Osteoblast (primary cell): ENCODE measurements at regions not wholly inside any gene's neighbourhood (a gene's known extent, or its start where the extent isn't known, plus 50 kb on each side); places are given as distances from the start of the nearest gene placed in this dataset.

Experiments used
- DNase-seq: peaks from one replicate; pipeline ENCODE4 v3.0.0; 2011; ENCODE audit warnings: low spot score, mixed read lengths; ENCODE audit not compliant: insufficient read length; ENCODE audit errors: missing footprints
- H2AFZ ChIP-seq: 2 replicates; pipeline ENCODE4 v1.6.0; 2011; ENCODE audit warnings: mild to moderate bottlenecking, low read length
- H3K27ac ChIP-seq: 2 replicates; pipeline ENCODE4 v1.5.1; 2011; ENCODE audit warnings: mild to moderate bottlenecking, low read depth, low read length, moderate library complexity
- H3K27me3 ChIP-seq: 2 replicates; pipeline ENCODE4 v1.6.0; 2012; ENCODE audit warnings: mild to moderate bottlenecking, control low read depth, inconsistent platforms, low read length, moderate library complexity; ENCODE audit not compliant: insufficient read depth
- H3K36me3 ChIP-seq: 2 replicates; pipeline ENCODE4 v1.5.1; 2011; ENCODE audit warnings: mild to moderate bottlenecking, low read length, control low read depth, moderate library complexity; ENCODE audit not compliant: insufficient read depth
- H3K4me1 ChIP-seq: 2 replicates; pipeline ENCODE4 v1.5.1; 2011; ENCODE audit warnings: mild to moderate bottlenecking, low read length, control low read depth, moderate library complexity; ENCODE audit not compliant: insufficient read depth
- H3K4me2 ChIP-seq: 2 replicates; pipeline ENCODE4 v1.6.0; 2011; ENCODE audit warnings: mild to moderate bottlenecking, low read length; ENCODE audit not compliant: insufficient read depth
- H3K4me3 ChIP-seq: fragments of 200-600 bp; sonication (generic); 3 replicates; pipeline ENCODE4 v1.5.1; 2012; ENCODE audit warnings: mild to moderate bottlenecking, low read length, inconsistent platforms; ENCODE audit not compliant: insufficient read depth
- H3K79me2 ChIP-seq: 2 replicates; pipeline ENCODE4 v1.6.0; 2012; ENCODE audit warnings: mild to moderate bottlenecking, low read length, control low read depth, inconsistent platforms; ENCODE audit not compliant: insufficient read depth
- H3K9me3 ChIP-seq: 2 replicates; pipeline ENCODE4 v1.5.1; 2011; ENCODE audit warnings: low read depth, low read length, control low read depth
- H4K20me1 ChIP-seq: 2 replicates; pipeline ENCODE4 v1.6.0; 2012; ENCODE audit warnings: mild to moderate bottlenecking, low read length, control low read depth; ENCODE audit not compliant: insufficient read depth
- CTCF ChIP-seq: IDR thresholded peaks from 2 replicates; pipeline ENCODE4 v1.5.1; 2011; ENCODE audit warnings: mild to moderate bottlenecking, low read depth, low read length, moderate library complexity; ENCODE audit errors: extremely low read depth

GRCh38 chr11:116207019-116207418, 565.8 kb downstream of the BUD13 start:
- no peaks in the 10 kb centered on the region for H3K9me3 ChIP-seq
- H3K27me3 ChIP-seq, result no peaks in the 10 kb centered on the region
- H3K4me2 ChIP-seq, result no peak overlapping the region
- no peaks in the 10 kb centered on the region for H3K4me1 ChIP-seq
- H4K20me1 ChIP-seq, result no peaks in the 10 kb centered on the region
- H3K4me3 ChIP-seq, result no peak overlapping the region
- no peak overlapping the region for H2AFZ ChIP-seq
- no peak for TF ChIP-seq CTCF
- DNase-seq, result no peak
- H3K36me3 ChIP-seq, result no peaks in the 10 kb centered on the region
- no peak overlapping the region for H3K27ac ChIP-seq
- no peaks in the 10 kb centered on the region for H3K79me2 ChIP-seq

- Histone ChIP-seq H3K4me1 (no peaks in the 10 kb centered on the region), H3K36me3 (no peaks in the 10 kb centered on the region), H3K79me2 (no peaks in the 10 kb centered on the region), H4K20me1 (no peaks in the 10 kb centered on the region), H3K4me2 (no peak overlapping the region), H3K4me3 (no peak overlapping the region), H3K9me3 (no peaks in the 10 kb centered on the region), H3K27me3 (no peaks in the 10 kb centered on the region), H2AFZ (no peak overlapping the region), H3K27ac (no peak overlapping the region)
- TF ChIP-seq CTCF, result no peak
- DNase-seq, result no peak
Observed at GRCh38 chr11:116202922-116203321, 569.9 kb downstream of the BUD13 start.

- no peak for TF ChIP-seq CTCF
- H3K4me1 ChIP-seq, result no peaks in the 10 kb centered on the region
- no peaks in the 10 kb centered on the region for H3K36me3 ChIP-seq
- H3K27me3 ChIP-seq, result no peaks in the 10 kb centered on the region
- no peaks in the 10 kb centered on the region for H4K20me1 ChIP-seq
- DNase-seq, result no peak
- no peak overlapping the region for H3K4me2 ChIP-seq
- no peak overlapping the region for H2AFZ ChIP-seq
- H3K27ac ChIP-seq, result no peak overlapping the region
- no peak overlapping the region for H3K4me3 ChIP-seq
- no peaks in the 10 kb centered on the region for H3K79me2 ChIP-seq
- no peaks in the 10 kb centered on the region for H3K9me3 ChIP-seq
Observed at GRCh38 chr11:116200564-116200963, 572.2 kb downstream of the BUD13 start.

- DNase-seq, result no peak
- H3K27ac ChIP-seq, result no peak overlapping the region
- TF ChIP-seq CTCF, result no peak
- no peak overlapping the region for H2AFZ ChIP-seq
- no peaks in the 10 kb centered on the region for H3K79me2 ChIP-seq
- H3K36me3 ChIP-seq, result no peaks in the 10 kb centered on the region
- H3K4me2 ChIP-seq, result no peak overlapping the region
- no peaks in the 10 kb centered on the region for H4K20me1 ChIP-seq
- H3K27me3 ChIP-seq, result no peaks in the 10 kb centered on the region
- H3K4me1 ChIP-seq, result no peaks in the 10 kb centered on the region
- H3K4me3 ChIP-seq, result no peak overlapping the region
- no peaks in the 10 kb centered on the region for H3K9me3 ChIP-seq
Observed at GRCh38 chr11:116199182-116199581, 573.6 kb downstream of the BUD13 start.
